ENCODE measurements at regions not wholly inside any gene's neighbourhood (a gene's known extent, or its start where the extent isn't known, plus 50 kb on each side); places are given as distances from the start of the nearest gene placed in this dataset.

GRCh38 chr1:105436589-105437259 lies 1619.8 kb upstream of the PRMT6 start:
- no peaks in the 10 kb centered on the region for H3K36me3 ChIP-seq (ENCODE audit: control insufficient read depth, insufficient read depth, low read length)
- no peak overlapping the region for H3K4me3 Mint-ChIP-seq (ENCODE audit: unreplicated experiment)
- no peaks in the 10 kb centered on the region for H3K27me3 Mint-ChIP-seq (ENCODE audit: insufficient read depth, unreplicated experiment)
- ChIA-PET CTCF (no interaction called here), POLR2A (no interaction called here)
- H3K4me3 ChIP-seq (ENCODE audit: low read depth, low read length) = no peak overlapping the region
- DNase-seq = no peak
- no peak overlapping the region for H3K27ac Mint-ChIP-seq (ENCODE audit: unreplicated experiment)
- no peaks in the 10 kb centered on the region for H3K27me3 ChIP-seq (replicated peaks; ENCODE audit: control insufficient read depth, insufficient read depth, low read length)
- intact Hi-C loops (cut with micrococcal nuclease; ENCODE audit: unreplicated experiment) = no loop called here
- no peaks in the 10 kb centered on the region for H3K4me1 ChIP-seq
- no peaks in the 10 kb centered on the region for H3K36me3 Mint-ChIP-seq (ENCODE audit: insufficient read depth, unreplicated experiment)
- H3K9me3 ChIP-seq = no peaks in the 10 kb centered on the region
- no peaks in the 10 kb centered on the region for H3K9me3 Mint-ChIP-seq (ENCODE audit: unreplicated experiment)
- H3K4me1 Mint-ChIP-seq (ENCODE audit: low read depth, unreplicated experiment) = no peaks in the 10 kb centered on the region
- TF ChIP-seq CTCF (IDR thresholded peaks at IDR 0.05; ENCODE audit: insufficient read depth in 1 of 2, low read depth in 1 of 2, low read length in 1 of 2, severe bottlenecking in 1 of 2, unreplicated experiment in 1 of 2) = no peak
- BruUV-seq (replicated peaks) = no TSS peak

GRCh38 chr1:105437847-105438246 lies 1618.6 kb upstream of the PRMT6 start:
- no peaks in the 10 kb centered on the region for H3K4me1 ChIP-seq
- H3K4me1 Mint-ChIP-seq (ENCODE audit: low read depth, unreplicated experiment) = no peaks in the 10 kb centered on the region
- H3K27me3 ChIP-seq (replicated peaks; ENCODE audit: control insufficient read depth, insufficient read depth, low read length) = no peaks in the 10 kb centered on the region
- no peak overlapping the region for H3K27ac Mint-ChIP-seq (ENCODE audit: unreplicated experiment)
- BruUV-seq (replicated peaks) = no TSS peak
- no peaks in the 10 kb centered on the region for H3K9me3 ChIP-seq
- CTCF ChIA-PET = no interaction called here
- no peak overlapping the region for H3K4me3 Mint-ChIP-seq (ENCODE audit: unreplicated experiment)
- no peaks in the 10 kb centered on the region for H3K9me3 Mint-ChIP-seq (ENCODE audit: unreplicated experiment)
- DNase-seq = no peak
- POLR2A ChIA-PET = no interaction called here
- intact Hi-C loops (cut with micrococcal nuclease; ENCODE audit: unreplicated experiment) = no loop called here
- H3K27me3 Mint-ChIP-seq (ENCODE audit: insufficient read depth, unreplicated experiment) = no peaks in the 10 kb centered on the region
- H3K4me3 ChIP-seq (ENCODE audit: low read depth, low read length) = no peak overlapping the region
- no peak for TF ChIP-seq CTCF (IDR thresholded peaks at IDR 0.05; ENCODE audit: insufficient read depth in 1 of 2, low read depth in 1 of 2, low read length in 1 of 2, severe bottlenecking in 1 of 2, unreplicated experiment in 1 of 2)
- no peaks in the 10 kb centered on the region for H3K36me3 Mint-ChIP-seq (ENCODE audit: insufficient read depth, unreplicated experiment)
- no peaks in the 10 kb centered on the region for H3K36me3 ChIP-seq (ENCODE audit: control insufficient read depth, insufficient read depth, low read length)

- Mint-ChIP-seq H3K27ac (ENCODE audit: unreplicated experiment) (no peak overlapping the region), H3K36me3 (ENCODE audit: insufficient read depth, unreplicated experiment) (no peaks in the 10 kb centered on the region), H3K27me3 (ENCODE audit: insufficient read depth, unreplicated experiment) (no peaks in the 10 kb centered on the region), H3K4me3 (ENCODE audit: unreplicated experiment) (no peak overlapping the region), H3K4me1 (ENCODE audit: low read depth, unreplicated experiment) (no peaks in the 10 kb centered on the region), H3K9me3 (ENCODE audit: unreplicated experiment) (no peaks in the 10 kb centered on the region)
- intact Hi-C loops (cut with micrococcal nuclease; ENCODE audit: unreplicated experiment) = no loop called here
- Histone ChIP-seq H3K9me3 (no peaks in the 10 kb centered on the region), H3K27me3 (replicated peaks; ENCODE audit: control insufficient read depth, insufficient read depth, low read length) (no peaks in the 10 kb centered on the region), H3K4me1 (no peaks in the 10 kb centered on the region), H3K36me3 (ENCODE audit: control insufficient read depth, insufficient read depth, low read length) (no peaks in the 10 kb centered on the region), H3K4me3 (ENCODE audit: low read depth, low read length) (no peak overlapping the region)
- POLR2A ChIA-PET = no interaction called here
- BruUV-seq (replicated peaks) = no TSS peak
- no peak for TF ChIP-seq CTCF (IDR thresholded peaks at IDR 0.05; ENCODE audit: insufficient read depth in 1 of 2, low read depth in 1 of 2, low read length in 1 of 2, severe bottlenecking in 1 of 2, unreplicated experiment in 1 of 2)
- no peak for DNase-seq
- CTCF ChIA-PET = no interaction called here
Measured at GRCh38 chr1:105442901-105443300, 1613.6 kb upstream of the PRMT6 start.
